Spleen (tissue), 11 donors: ENCODE measurements at regions not wholly inside any gene's neighbourhood (a gene's known extent, or its start where the extent isn't known, plus 50 kb on each side); places are given as distances from the start of the nearest gene placed in this dataset.
"Not testable (repeated sequence)": the region's sequence is repeated elsewhere in the genome, so short reads cannot be mapped to it uniquely, and the experiment has no call there.

ENCODE experiments used
- DNase-seq: peaks from one replicate; pipeline ENCODE4 v3.0.0-alpha.2; 2020
- H3K27ac ChIP-seq, 8 donors: fragments of 200-600 bp; sonication (generic) in 7 of 8; 1 replicate in 4 of 8; 2 replicates in 4 of 8; pipeline versions ENCODE4 v1.5.0 to v1.8.0; 2016 to 2021; ENCODE audit warnings: inconsistent platforms in 4 of 8, mild to moderate bottlenecking in 4 of 8, moderate library complexity in 1 of 8
- H3K27me3 ChIP-seq, 7 donors: fragments of 200-600 bp; sonication (generic) in 6 of 7; replicated peaks in 1 of 7; 1 replicate in 4 of 7; 2 replicates in 3 of 7; pipeline versions ENCODE4 v1.5.0 to v1.8.0; 2016 to 2021; ENCODE audit warnings: inconsistent platforms in 3 of 7, mild to moderate bottlenecking in 1 of 7
- H3K36me3 ChIP-seq, 6 donors: fragments of 200-600 bp; sonication (generic) in 5 of 6; 1 replicate in 4 of 6; 2 replicates in 2 of 6; pipeline versions ENCODE4 v1.5.0 to v1.8.0; 2016 to 2021; ENCODE audit warnings: inconsistent platforms in 2 of 6
- H3K4me1 ChIP-seq, 6 donors: fragments of 200-600 bp; sonication (generic) in 5 of 6; 1 replicate in 3 of 6; 2 replicates in 3 of 6; pipeline versions ENCODE4 v1.5.0 to v1.8.0; 2016 to 2021; ENCODE audit warnings: inconsistent platforms in 3 of 6
- H3K4me3 ChIP-seq, 8 donors: fragments of 200-600 bp; sonication (generic) in 7 of 8; 1 replicate in 4 of 8; 2 replicates in 4 of 8; pipeline versions ENCODE4 v1.5.0 to v1.8.0; 2016 to 2021; ENCODE audit warnings: inconsistent platforms in 4 of 8, mild to moderate bottlenecking in 4 of 8, moderate library complexity in 2 of 8
- H3K9me3 ChIP-seq, 8 donors: fragments of 200-600 bp; sonication (generic) in 7 of 8; 1 replicate in 4 of 8; 2 replicates in 4 of 8; pipeline versions ENCODE4 v1.5.0 to v1.8.0; 2016 to 2021; ENCODE audit warnings: inconsistent platforms in 4 of 8
- POLR2A ChIP-seq, 3 donors: fragments of 450-650 bp; IDR thresholded peaks; one replicate each; pipeline ENCODE4 v1.5.1; 2017; ENCODE audit warnings: antibody characterized with exemption in 3 of 3, mild to moderate bottlenecking in 1 of 3
- POLR2AphosphoS5 ChIP-seq, 3 donors: sonication (generic); formaldehyde crosslinking; IDR thresholded peaks; one replicate each; pipeline ENCODE4 v1.5.1; 2017; ENCODE audit warnings: antibody characterized with exemption in 3 of 3
- WGBS, 5 donors: extraction: QIAGEN DNeasy Blood & Tissue Kit in 3 of 5; methylation state at CpG; one replicate each; pipeline versions ENCODE4 v1.1.5 to v1.1.7; 2013 to 2018; 5-methylcytosine and 5-hydroxymethylcytosine counted together
- intact Hi-C: fragments of 100-400 bp; cut with DNase I; formaldehyde crosslinking; loops from one replicate; pipeline ENCODE4 v1.15.0; 2023; ENCODE audit warnings: low total_unique reads
- TF ChIP-seq, protein P1 (sequence below), 11 experiments: fragments of 200-600 bp in 7 of 11; fragments of 450-650 bp in 4 of 11; sonication (generic) in 4 of 11; IDR thresholded peaks in 8 of 11; conservative IDR thresholded peaks in 3 of 11; 1 replicate in 7 of 11; 2 replicates in 4 of 11; pipeline versions ENCODE4 v1.4.0 to v1.8.0; 2016 to 2021; ENCODE audit warnings: antibody characterized with exemption in 11 of 11, inconsistent platforms in 4 of 11, mild to moderate bottlenecking in 1 of 11
- donor health status: healthy with polysubstance abuse.
- donor health status: DM: no; HTN: no; CAD: no; lungs with moderate emphysema.
- donor health status: DM: no; HTN: no; CAD: no.
- donor health status: Bipolar disorder and iron deficiency.
- donor health status: healthy.
- donor health status: DM: no; HTN: no; CAD: no.
- donor health status: DM: yes; HTN: yes; CAD: no.

DNA sequence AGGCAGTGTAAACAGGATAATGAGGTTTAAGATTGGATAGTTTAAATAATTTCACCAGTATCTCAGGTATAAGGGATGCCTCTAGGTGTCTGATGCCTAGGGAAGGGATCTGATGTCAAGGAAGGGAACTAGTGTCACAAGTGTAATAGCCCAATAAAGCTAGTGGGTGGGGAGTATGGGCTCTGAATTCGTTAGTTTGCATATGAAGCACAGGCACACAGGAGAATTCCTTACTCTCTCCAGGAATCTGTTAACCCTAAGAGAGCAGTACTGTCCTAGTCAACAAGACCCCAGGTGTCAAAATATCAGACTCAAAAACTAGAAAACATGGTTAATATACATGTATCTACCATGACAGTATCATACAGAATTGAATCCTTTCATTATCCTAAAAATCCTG is 352.5 kb upstream of the CYLC2 start:
- no peak for TF ChIP-seq POLR2AphosphoS5 (IDR thresholded peaks at IDR 0.05)
- TF ChIP-seq POLR2A (IDR thresholded peaks at IDR 0.05) = no peak
- TF ChIP-seq, protein P1, sequence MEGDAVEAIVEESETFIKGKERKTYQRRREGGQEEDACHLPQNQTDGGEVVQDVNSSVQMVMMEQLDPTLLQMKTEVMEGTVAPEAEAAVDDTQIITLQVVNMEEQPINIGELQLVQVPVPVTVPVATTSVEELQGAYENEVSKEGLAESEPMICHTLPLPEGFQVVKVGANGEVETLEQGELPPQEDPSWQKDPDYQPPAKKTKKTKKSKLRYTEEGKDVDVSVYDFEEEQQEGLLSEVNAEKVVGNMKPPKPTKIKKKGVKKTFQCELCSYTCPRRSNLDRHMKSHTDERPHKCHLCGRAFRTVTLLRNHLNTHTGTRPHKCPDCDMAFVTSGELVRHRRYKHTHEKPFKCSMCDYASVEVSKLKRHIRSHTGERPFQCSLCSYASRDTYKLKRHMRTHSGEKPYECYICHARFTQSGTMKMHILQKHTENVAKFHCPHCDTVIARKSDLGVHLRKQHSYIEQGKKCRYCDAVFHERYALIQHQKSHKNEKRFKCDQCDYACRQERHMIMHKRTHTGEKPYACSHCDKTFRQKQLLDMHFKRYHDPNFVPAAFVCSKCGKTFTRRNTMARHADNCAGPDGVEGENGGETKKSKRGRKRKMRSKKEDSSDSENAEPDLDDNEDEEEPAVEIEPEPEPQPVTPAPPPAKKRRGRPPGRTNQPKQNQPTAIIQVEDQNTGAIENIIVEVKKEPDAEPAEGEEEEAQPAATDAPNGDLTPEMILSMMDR (IDR thresholded peaks at IDR 0.05 in 8 of 11, conservative IDR thresholded peaks at IDR 0.05 in 3 of 11) = no peak
- H3K36me3 ChIP-seq = no peaks in the 10 kb centered on the region
- 35 to 56% (median 41%) methylated on average over 1 of the region's 1 CpG for WGBS, 5 donors
- intact Hi-C loops = no loop called here
- H3K27me3 ChIP-seq = no peaks in the 10 kb centered on the region
- H3K4me3 ChIP-seq = no peak overlapping the region
- H3K4me1 ChIP-seq = no peaks in the 10 kb centered on the region
- DNase-seq = no peak
- H3K27ac ChIP-seq = no peak overlapping the region
- H3K9me3 ChIP-seq = no peaks in the 10 kb centered on the region

DNA sequence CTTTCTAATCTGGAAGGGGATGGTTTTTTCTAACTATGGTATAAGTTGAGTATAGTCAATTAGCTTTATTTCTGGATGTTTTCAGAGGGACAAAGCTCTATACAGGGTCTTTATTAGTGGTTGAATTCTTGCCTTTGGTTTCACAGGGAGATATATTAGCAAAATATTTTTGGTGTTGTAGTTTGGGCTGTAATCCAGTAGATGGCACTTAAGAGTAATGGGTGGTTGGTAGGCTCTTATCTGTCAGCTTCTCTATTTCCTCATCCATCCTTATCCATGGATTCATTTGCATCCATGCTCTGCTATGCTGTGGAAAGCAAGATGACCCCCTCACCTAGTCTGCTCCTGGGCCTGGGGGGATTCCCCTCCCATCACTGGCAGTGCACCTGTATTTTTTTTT is 363.6 kb upstream of the CYLC2 start:
- TF ChIP-seq POLR2A (IDR thresholded peaks at IDR 0.05) (no peak), POLR2AphosphoS5 (IDR thresholded peaks at IDR 0.05) (no peak)
- TF ChIP-seq, protein P1 (IDR thresholded peaks at IDR 0.05 in 8 of 11, conservative IDR thresholded peaks at IDR 0.05 in 3 of 11) = no peak
- peaks cover 0 to 33% (median 17%) of the 10 kb centered on the region in 8 donors for H3K9me3 ChIP-seq
- intact Hi-C loops = no loop called here
- DNase-seq = no peak
- no peaks in the 10 kb centered on the region for H3K27me3 ChIP-seq
- no peak overlapping the region for H3K4me3 ChIP-seq
- H3K4me1 ChIP-seq = no peaks in the 10 kb centered on the region
- no peak overlapping the region for H3K27ac ChIP-seq
- H3K36me3 ChIP-seq = no peaks in the 10 kb centered on the region

DNA sequence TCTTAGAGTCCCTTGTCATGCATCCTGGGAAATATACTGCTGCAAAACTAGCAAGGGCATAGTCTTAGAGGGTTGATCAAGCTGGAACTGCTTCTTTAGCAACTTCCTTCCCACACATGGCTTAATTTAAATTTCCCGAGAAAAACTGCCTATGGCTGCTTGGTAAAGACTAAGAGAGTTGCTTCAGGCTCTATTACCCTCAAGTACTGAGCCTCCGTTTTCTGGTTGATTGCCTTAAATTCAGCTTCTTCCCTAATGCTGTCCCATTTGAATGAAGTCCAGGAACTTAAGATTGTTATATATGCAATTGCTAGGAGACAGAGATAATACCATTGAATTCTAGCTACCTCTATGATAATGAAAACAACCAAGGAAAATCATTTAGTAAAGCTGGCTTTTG is 385.7 kb upstream of the CYLC2 start:
- Histone ChIP-seq H3K4me1 (no peaks in the 10 kb centered on the region), H3K9me3 (peaks cover 0 to 16% (median 4%) of the 10 kb centered on the region in 8 donors), H3K27me3 (no peaks in the 10 kb centered on the region), H3K36me3 (no peaks in the 10 kb centered on the region), H3K27ac (no peak overlapping the region), H3K4me3 (no peak overlapping the region)
- WGBS, 5 donors = 77 to 87% (median 86%) methylated on average over 2 of the region's 2 CpGs
- intact Hi-C loops = no loop called here
- DNase-seq = no peak
- no peak for TF ChIP-seq POLR2A (IDR thresholded peaks at IDR 0.05)

DNA sequence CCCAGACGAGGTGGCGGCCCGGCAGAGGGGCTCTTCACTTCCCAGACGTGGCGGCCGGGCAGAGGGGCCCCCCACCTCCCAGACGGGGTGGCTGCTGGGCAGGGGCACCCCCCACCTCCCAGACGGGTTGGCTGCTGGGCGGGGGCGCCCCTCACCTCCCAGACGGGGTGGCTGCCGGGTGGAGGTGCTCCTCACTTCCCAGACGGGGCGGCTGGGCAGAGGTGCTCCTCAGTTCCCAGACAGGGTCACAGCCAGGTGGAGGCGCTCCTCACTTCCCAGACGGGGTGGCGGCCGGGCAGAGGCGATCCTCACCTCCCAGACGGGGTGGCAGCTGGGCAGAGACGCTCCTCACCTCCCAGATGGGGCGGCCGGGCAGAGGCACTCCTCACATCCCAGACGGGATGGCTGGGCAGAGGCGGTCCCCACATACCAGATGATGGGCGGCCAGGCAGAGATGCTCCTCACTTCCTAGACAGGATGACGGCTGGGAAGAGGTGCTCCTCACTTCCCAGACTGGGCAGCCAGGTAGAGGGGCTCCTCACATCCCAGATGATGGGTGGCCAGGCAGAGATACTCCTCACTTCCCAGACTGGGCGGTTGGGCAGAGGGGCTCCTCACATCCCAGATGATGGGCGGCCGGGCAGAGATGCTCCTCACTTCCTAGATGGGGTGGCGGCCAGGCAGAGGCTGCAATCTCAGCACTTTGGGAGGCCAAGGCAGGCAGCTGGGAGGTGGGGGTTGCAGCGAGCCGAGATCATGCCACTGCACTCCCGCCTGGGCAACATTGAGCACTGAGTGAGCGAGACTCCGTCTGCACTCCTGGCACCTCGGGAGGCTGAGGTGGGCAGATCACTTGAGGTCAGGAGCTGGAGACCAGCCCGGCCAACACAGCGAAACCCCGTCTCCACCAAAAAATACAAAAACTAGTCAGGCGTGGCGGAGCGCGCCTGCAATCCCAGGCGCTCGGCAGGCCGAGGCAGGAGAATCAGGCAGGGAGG is 391.6 kb upstream of the CYLC2 start:
- intact Hi-C loops, DNase-seq, H3K27ac ChIP-seq, H3K4me1 ChIP-seq, H3K27me3 ChIP-seq, H3K36me3 ChIP-seq, H3K4me3 ChIP-seq: not testable (repeated sequence)
- peaks cover 2 to 62% (median 45%) of the 10 kb centered on the region in 8 donors for H3K9me3 ChIP-seq
- WGBS, 5 donors = 89 to 92% (median 91%) methylated on average over 24 to 47 of the region's 47 CpGs

DNA sequence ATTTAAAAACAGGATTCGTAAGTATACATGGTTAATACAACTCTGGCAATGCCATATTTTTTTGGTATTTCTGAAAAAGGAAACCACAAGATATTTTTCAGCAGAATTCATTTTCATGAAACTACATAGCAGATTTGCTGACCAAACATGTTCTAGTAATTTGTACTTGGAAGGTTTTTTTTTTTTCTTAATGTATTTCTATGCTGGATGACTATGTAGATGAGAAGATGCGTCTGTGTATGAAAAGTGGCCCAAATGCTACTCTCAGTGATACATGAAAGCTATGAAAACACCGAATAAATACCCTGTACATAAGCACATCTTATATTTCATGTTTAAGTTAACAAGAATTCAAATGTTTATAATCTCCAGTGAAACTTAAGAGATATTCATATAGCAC is 400.9 kb upstream of the CYLC2 start:
- H3K27me3 ChIP-seq = no peaks in the 10 kb centered on the region
- H3K9me3 ChIP-seq = peaks cover 0 to 17% (median 2%) of the 10 kb centered on the region in 8 donors
- H3K4me3 ChIP-seq = no peak overlapping the region
- no peaks in the 10 kb centered on the region for H3K4me1 ChIP-seq
- no peak for DNase-seq
- intact Hi-C loops = no loop called here
- 78 to 88% (median 81%) methylated on average over 3 of the region's 3 CpGs for WGBS, 5 donors
- H3K27ac ChIP-seq = no peak overlapping the region
- TF ChIP-seq POLR2A (IDR thresholded peaks at IDR 0.05) (no peak), POLR2AphosphoS5 (IDR thresholded peaks at IDR 0.05) (no peak)
- TF ChIP-seq, protein P1 (IDR thresholded peaks at IDR 0.05 in 8 of 11, conservative IDR thresholded peaks at IDR 0.05 in 3 of 11) = no peak
- H3K36me3 ChIP-seq = no peaks in the 10 kb centered on the region
